Skeletal muscle tissue (tissue), 3 donors: ENCODE measurements at regions not wholly inside any gene's neighbourhood (a gene's known extent, or its start where the extent isn't known, plus 50 kb on each side); places are given as distances from the start of the nearest gene placed in this dataset.

Experiments
- H3K27ac ChIP-seq: one replicate; pipeline ENCODE4 v1.7.0; 2013; ENCODE audit warnings: mild to moderate bottlenecking, low read depth, low read length, inconsistent platforms
- H3K27me3 ChIP-seq, 3 donors: one replicate each; pipeline ENCODE4 v1.7.0; 2013; ENCODE audit warnings: low read length in 3 of 3; ENCODE audit not compliant: control insufficient read depth in 3 of 3, insufficient read depth in 3 of 3
- H3K36me3 ChIP-seq, 3 donors: one replicate each; pipeline ENCODE4 v1.7.0; 2013; ENCODE audit warnings: low read length in 3 of 3; ENCODE audit not compliant: control insufficient read depth in 3 of 3, insufficient read depth in 3 of 3
- H3K4me1 ChIP-seq, 3 donors: one replicate each; pipeline ENCODE4 v1.7.0; 2013; ENCODE audit warnings: low read length in 3 of 3, mild to moderate bottlenecking in 3 of 3; ENCODE audit not compliant: control insufficient read depth in 3 of 3, insufficient read depth in 3 of 3
- H3K4me3 ChIP-seq, 3 donors: one replicate each; pipeline ENCODE4 v1.7.0; 2013; ENCODE audit warnings: low read length in 3 of 3
- H3K9ac ChIP-seq, 3 donors: one replicate each; pipeline ENCODE4 v1.7.0; 2013; ENCODE audit warnings: low read length in 3 of 3, mild to moderate bottlenecking in 3 of 3, moderate library complexity in 2 of 3, low read depth in 1 of 3
- H3K9me3 ChIP-seq, 3 donors: one replicate each; pipeline ENCODE4 v1.7.0; 2013; ENCODE audit warnings: low read length in 3 of 3; ENCODE audit not compliant: control insufficient read depth in 3 of 3
- donor health status: Osteomylitis.

GRCh38 chr4:175457956-175458355 lies 354.1 kb downstream of the GPM6A start:
- Histone ChIP-seq H3K27me3 (no peaks in the 10 kb centered on the region), H3K4me1 (no peaks in the 10 kb centered on the region), H3K9ac (no peak overlapping the region), H3K36me3 (no peaks in the 10 kb centered on the region), H3K9me3 (peaks cover 0 to 3% (median 2%) of the 10 kb centered on the region in 3 donors), H3K27ac (no peak overlapping the region), H3K4me3 (no peak overlapping the region)

GRCh38 chr4:175459571-175459970 lies 352.5 kb downstream of the GPM6A start:
- Histone ChIP-seq H3K9ac (no peak overlapping the region), H3K4me1 (no peaks in the 10 kb centered on the region), H3K9me3 (peaks cover 0 to 2% (median 0%) of the 10 kb centered on the region in 3 donors), H3K36me3 (no peaks in the 10 kb centered on the region), H3K27me3 (no peaks in the 10 kb centered on the region), H3K4me3 (no peak overlapping the region), H3K27ac (no peak overlapping the region)

- Histone ChIP-seq H3K27me3 (no peaks in the 10 kb centered on the region), H3K36me3 (no peaks in the 10 kb centered on the region), H3K4me3 (no peak overlapping the region), H3K27ac (no peak overlapping the region), H3K9me3 (peaks cover 0 to 2% (median 0%) of the 10 kb centered on the region in 3 donors), H3K4me1 (no peaks in the 10 kb centered on the region), H3K9ac (no peak overlapping the region)
Observed at GRCh38 chr4:175460414-175460813, 351.6 kb downstream of the GPM6A start.

- Histone ChIP-seq H3K9ac (no peak overlapping the region), H3K9me3 (no peaks in the 10 kb centered on the region), H3K4me1 (no peaks in the 10 kb centered on the region), H3K4me3 (no peak overlapping the region), H3K27ac (no peak overlapping the region), H3K27me3 (no peaks in the 10 kb centered on the region), H3K36me3 (no peaks in the 10 kb centered on the region)
Observed at GRCh38 chr4:175469514-175469913, 342.6 kb downstream of the GPM6A start.

- Histone ChIP-seq H3K27ac (no peak overlapping the region), H3K9ac (no peak overlapping the region), H3K36me3 (no peaks in the 10 kb centered on the region)
Observed at GRCh38 chr4:175470131-175470530, 341.9 kb downstream of the GPM6A start.

GRCh38 chr4:175480404-175480803 lies 331.7 kb downstream of the GPM6A start:
- no peak overlapping the region for H3K4me3 ChIP-seq
- H3K36me3 ChIP-seq: no peaks in the 10 kb centered on the region
- no peaks in the 10 kb centered on the region for H3K27me3 ChIP-seq
- H3K27ac ChIP-seq: no peak overlapping the region
- H3K4me1 ChIP-seq: no peaks in the 10 kb centered on the region
- no peak overlapping the region for H3K9ac ChIP-seq
- no peaks in the 10 kb centered on the region for H3K9me3 ChIP-seq

More at GRCh38 chr4:175470131-175470530, 341.9 kb downstream of the GPM6A start:
- no peaks in the 10 kb centered on the region for H3K4me1 ChIP-seq
- no peak overlapping the region for H3K4me3 ChIP-seq
- no peaks in the 10 kb centered on the region for H3K9me3 ChIP-seq
- no peaks in the 10 kb centered on the region for H3K27me3 ChIP-seq

GRCh38 chr4:175499735-175500352 lies 312.2 kb downstream of the GPM6A start:
- Histone ChIP-seq H3K27me3 (no peaks in the 10 kb centered on the region), H3K36me3 (no peaks in the 10 kb centered on the region), H3K27ac (no peak overlapping the region), H3K9me3 (no peaks in the 10 kb centered on the region), H3K9ac (no peak overlapping the region), H3K4me3 (no peak overlapping the region), H3K4me1 (no peaks in the 10 kb centered on the region)

GRCh38 chr4:175504318-175504717 lies 307.7 kb downstream of the GPM6A start:
- Histone ChIP-seq H3K36me3 (no peaks in the 10 kb centered on the region), H3K4me1 (no peaks in the 10 kb centered on the region), H3K9me3 (no peaks in the 10 kb centered on the region), H3K4me3 (no peak overlapping the region), H3K9ac (no peak overlapping the region), H3K27ac (no peak overlapping the region), H3K27me3 (no peaks in the 10 kb centered on the region)

- H3K9ac ChIP-seq: no peak overlapping the region
- no peaks in the 10 kb centered on the region for H3K27me3 ChIP-seq
- H3K36me3 ChIP-seq: no peaks in the 10 kb centered on the region
Observed at GRCh38 chr4:175509320-175509719, 302.7 kb downstream of the GPM6A start.

GRCh38 chr4:175511861-175512260 lies 300.2 kb downstream of the GPM6A start:
- H3K9ac ChIP-seq: no peak overlapping the region
- H3K9me3 ChIP-seq: no peaks in the 10 kb centered on the region
- no peak overlapping the region for H3K4me3 ChIP-seq
- no peaks in the 10 kb centered on the region for H3K4me1 ChIP-seq
- H3K27ac ChIP-seq: no peak overlapping the region
- no peaks in the 10 kb centered on the region for H3K36me3 ChIP-seq
- no peaks in the 10 kb centered on the region for H3K27me3 ChIP-seq

More at GRCh38 chr4:175509320-175509719, 302.7 kb downstream of the GPM6A start:
- no peak overlapping the region for H3K27ac ChIP-seq
- no peaks in the 10 kb centered on the region for H3K9me3 ChIP-seq
- H3K4me3 ChIP-seq: no peak overlapping the region
- H3K4me1 ChIP-seq: no peaks in the 10 kb centered on the region
